Endothelial cell (in vitro differentiated cells): ENCODE measurements at regions not wholly inside any gene's neighbourhood (a gene's known extent, or its start where the extent isn't known, plus 50 kb on each side); places are given as distances from the start of the nearest gene placed in this dataset.

Experiments used
- DNase-seq: peaks from one replicate; pipeline ENCODE4 v3.0.0; 2021; ENCODE audit warnings: low spot score
- H3K27ac Mint-ChIP-seq: one replicate; pipeline ENCODE4 v1.8.0; 2021; ENCODE audit warnings: mixed read lengths, inconsistent platforms; ENCODE audit not compliant: unreplicated experiment
- H3K27me3 Mint-ChIP-seq: one replicate; pipeline ENCODE4 v1.8.0; 2021; ENCODE audit warnings: mild to moderate bottlenecking, moderate library complexity, mixed read lengths, inconsistent platforms; ENCODE audit not compliant: unreplicated experiment
- H3K36me3 Mint-ChIP-seq: one replicate; pipeline ENCODE4 v1.8.0; 2021; ENCODE audit warnings: mild to moderate bottlenecking, low read depth, mixed read lengths, inconsistent platforms; ENCODE audit not compliant: unreplicated experiment
- H3K4me1 Mint-ChIP-seq: one replicate; pipeline ENCODE4 v1.8.0; 2021; ENCODE audit warnings: mild to moderate bottlenecking, mixed read lengths, inconsistent platforms; ENCODE audit not compliant: unreplicated experiment
- H3K4me3 Mint-ChIP-seq: one replicate; pipeline ENCODE4 v1.8.0; 2021; ENCODE audit warnings: mild to moderate bottlenecking, mixed read lengths, inconsistent platforms; ENCODE audit not compliant: unreplicated experiment
- H3K9me3 Mint-ChIP-seq: one replicate; pipeline ENCODE4 v1.8.0; 2021; ENCODE audit warnings: mixed read lengths, inconsistent platforms; ENCODE audit not compliant: unreplicated experiment
- TF ChIP-seq, protein P1 (sequence below): fragments of 200-600 bp; sonication (generic); IDR thresholded peaks from one replicate; pipeline ENCODE4 v1.5.0; 2021; ENCODE audit warnings: antibody characterized with exemption; ENCODE audit not compliant: unreplicated experiment

DNA sequence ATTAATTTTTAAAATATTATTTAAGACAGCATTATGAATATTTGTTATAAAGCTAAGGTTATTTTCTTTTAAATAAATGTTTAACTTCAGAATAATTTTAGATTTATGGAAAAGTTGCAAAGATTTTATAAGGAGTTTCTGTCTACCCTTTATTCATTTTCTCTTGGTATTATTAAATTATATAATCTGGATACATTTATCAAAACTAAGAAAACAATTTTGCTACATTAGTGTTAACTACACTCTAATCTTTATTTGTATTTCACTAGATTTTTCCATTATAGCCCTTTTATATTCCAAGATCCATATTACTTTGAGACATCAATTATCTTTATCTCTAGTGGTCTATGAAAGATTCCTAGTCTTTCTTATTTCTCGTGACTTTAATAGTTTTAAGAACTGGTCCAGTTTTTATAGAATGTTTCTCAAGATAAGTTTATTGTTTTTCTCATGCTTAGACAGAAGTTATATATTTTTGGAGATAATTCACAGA lies 1243.7 kb upstream of the PCDH9 start:
- TF ChIP-seq, protein P1, sequence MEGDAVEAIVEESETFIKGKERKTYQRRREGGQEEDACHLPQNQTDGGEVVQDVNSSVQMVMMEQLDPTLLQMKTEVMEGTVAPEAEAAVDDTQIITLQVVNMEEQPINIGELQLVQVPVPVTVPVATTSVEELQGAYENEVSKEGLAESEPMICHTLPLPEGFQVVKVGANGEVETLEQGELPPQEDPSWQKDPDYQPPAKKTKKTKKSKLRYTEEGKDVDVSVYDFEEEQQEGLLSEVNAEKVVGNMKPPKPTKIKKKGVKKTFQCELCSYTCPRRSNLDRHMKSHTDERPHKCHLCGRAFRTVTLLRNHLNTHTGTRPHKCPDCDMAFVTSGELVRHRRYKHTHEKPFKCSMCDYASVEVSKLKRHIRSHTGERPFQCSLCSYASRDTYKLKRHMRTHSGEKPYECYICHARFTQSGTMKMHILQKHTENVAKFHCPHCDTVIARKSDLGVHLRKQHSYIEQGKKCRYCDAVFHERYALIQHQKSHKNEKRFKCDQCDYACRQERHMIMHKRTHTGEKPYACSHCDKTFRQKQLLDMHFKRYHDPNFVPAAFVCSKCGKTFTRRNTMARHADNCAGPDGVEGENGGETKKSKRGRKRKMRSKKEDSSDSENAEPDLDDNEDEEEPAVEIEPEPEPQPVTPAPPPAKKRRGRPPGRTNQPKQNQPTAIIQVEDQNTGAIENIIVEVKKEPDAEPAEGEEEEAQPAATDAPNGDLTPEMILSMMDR: no peak
- no peak overlapping the region for H3K4me3 Mint-ChIP-seq
- H3K9me3 Mint-ChIP-seq: no peaks in the 10 kb centered on the region
- no peaks in the 10 kb centered on the region for H3K4me1 Mint-ChIP-seq
- H3K36me3 Mint-ChIP-seq: no peaks in the 10 kb centered on the region
- peaks cover 1% of the 10 kb centered on the region for H3K27me3 Mint-ChIP-seq
- no peak overlapping the region for H3K27ac Mint-ChIP-seq
- DNase-seq: no peak

DNA sequence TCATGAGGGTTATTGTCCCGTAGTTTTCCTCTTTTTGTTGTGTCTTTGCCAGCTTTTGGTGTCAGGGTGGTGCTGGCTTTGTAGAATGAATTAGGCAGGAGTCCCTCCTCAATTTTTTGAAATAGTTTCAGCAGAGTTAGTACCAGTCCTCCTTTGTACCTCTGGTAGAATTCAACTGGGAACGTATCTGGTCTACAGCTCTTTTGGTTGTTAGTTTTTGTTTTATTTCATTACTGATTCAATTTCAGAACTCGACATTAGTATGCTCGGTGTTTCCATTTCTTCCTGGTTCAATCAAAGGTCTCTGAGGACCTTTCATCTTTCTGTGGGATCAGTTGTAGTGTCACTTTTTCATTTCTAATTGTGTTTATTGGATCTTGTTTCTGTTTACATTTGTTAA lies 1237.0 kb upstream of the PCDH9 start:
- H3K36me3 Mint-ChIP-seq: no peaks in the 10 kb centered on the region
- H3K4me1 Mint-ChIP-seq: no peaks in the 10 kb centered on the region
- no peak for DNase-seq
- H3K27ac Mint-ChIP-seq: no peak overlapping the region
- TF ChIP-seq, protein P1: no peak
- no peaks in the 10 kb centered on the region for H3K9me3 Mint-ChIP-seq
- H3K27me3 Mint-ChIP-seq: peaks cover 1% of the 10 kb centered on the region
- no peak overlapping the region for H3K4me3 Mint-ChIP-seq

DNA sequence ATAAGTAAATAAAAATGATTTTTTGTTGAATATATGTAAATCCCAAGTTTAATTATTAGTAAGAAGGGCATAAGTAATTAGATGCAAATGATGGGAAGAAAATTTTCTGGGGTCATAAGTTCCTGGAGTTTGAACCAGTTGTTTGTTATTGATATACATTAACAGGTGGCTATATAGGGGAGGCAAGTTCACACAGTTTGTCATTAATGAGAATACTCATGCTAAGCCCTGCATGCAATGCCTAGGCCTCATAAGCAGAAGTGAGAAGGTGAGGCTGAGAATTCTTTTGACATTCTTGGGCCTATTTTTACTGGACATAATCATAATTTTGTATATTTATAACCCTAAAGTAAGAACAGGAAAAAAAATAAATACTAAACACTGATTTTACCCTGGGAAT lies 1210.7 kb upstream of the PCDH9 start:
- Mint-ChIP-seq H3K9me3 (no peaks in the 10 kb centered on the region), H3K4me3 (no peak overlapping the region), H3K36me3 (no peaks in the 10 kb centered on the region), H3K4me1 (no peaks in the 10 kb centered on the region), H3K27ac (no peak overlapping the region), H3K27me3 (no peaks in the 10 kb centered on the region)
- TF ChIP-seq, protein P1: no peak
- DNase-seq: no peak

DNA sequence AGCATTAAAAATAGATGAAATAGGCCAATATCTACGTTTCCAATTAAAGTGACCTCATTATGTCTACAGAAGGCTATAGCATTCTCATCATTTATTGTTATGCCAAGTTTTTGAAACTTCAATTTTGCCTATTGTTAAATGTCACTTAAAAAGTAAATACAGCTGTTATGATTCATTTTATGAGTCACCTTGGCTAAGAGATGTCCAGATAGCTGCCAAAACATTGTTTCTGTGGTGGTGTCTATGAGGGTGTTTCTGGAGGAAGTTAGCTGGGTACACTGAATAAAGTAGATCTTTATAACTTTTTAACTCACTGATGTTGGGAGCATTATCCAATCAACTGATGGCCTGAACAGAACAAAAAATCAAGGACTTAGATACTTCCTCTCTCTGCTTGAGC lies 1209.7 kb upstream of the PCDH9 start:
- Mint-ChIP-seq H3K4me3 (no peak overlapping the region), H3K4me1 (no peaks in the 10 kb centered on the region), H3K27me3 (no peaks in the 10 kb centered on the region), H3K27ac (no peak overlapping the region), H3K36me3 (no peaks in the 10 kb centered on the region), H3K9me3 (no peaks in the 10 kb centered on the region)
- TF ChIP-seq, protein P1: no peak
- DNase-seq: no peak

DNA sequence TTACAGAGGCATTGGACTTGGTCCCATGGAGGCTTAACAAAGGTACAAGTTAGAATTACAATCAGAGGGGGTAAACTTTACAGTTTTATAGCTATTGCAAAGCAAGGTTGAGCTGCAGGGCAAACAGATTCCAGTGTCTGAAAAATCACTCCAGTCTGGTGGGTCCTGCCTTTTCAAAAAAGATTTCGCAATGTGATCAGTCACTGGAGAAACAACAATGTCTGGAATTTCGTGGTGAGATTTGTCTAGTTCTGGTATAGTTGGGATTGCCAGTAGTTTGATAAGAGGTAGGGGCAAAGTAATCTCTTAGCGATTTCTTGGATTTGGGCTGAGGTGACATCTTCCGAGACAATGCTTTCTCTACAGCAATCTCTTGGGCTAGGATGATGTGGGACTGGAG lies 1198.2 kb upstream of the PCDH9 start:
- no peaks in the 10 kb centered on the region for H3K9me3 Mint-ChIP-seq
- H3K4me3 Mint-ChIP-seq: no peak overlapping the region
- TF ChIP-seq, protein P1: no peak
- H3K36me3 Mint-ChIP-seq: no peaks in the 10 kb centered on the region
- H3K4me1 Mint-ChIP-seq: no peaks in the 10 kb centered on the region
- peaks cover 2% of the 10 kb centered on the region for H3K27me3 Mint-ChIP-seq
- no peak for DNase-seq
- H3K27ac Mint-ChIP-seq: no peak overlapping the region
